Large intestine (tissue), 3 donors: ENCODE measurements at regions not wholly inside any gene's neighbourhood (a gene's known extent, or its start where the extent isn't known, plus 50 kb on each side); places are given as distances from the start of the nearest gene placed in this dataset.

ENCODE experiments used
- DNase-seq, 2 donors: peaks; one replicate each; pipeline versions ENCODE4 v3.0.0 to v3.0.0-alpha.2; 2013
- H3K27ac ChIP-seq: one replicate; pipeline ENCODE4 v1.5.1; 2013; ENCODE audit warnings: low read length
- H3K27me3 ChIP-seq: 2 replicates; pipeline ENCODE4 v1.6.1; 2013; ENCODE audit warnings: low read length; ENCODE audit not compliant: control insufficient read depth, insufficient read depth
- H3K36me3 ChIP-seq: 2 replicates; pipeline ENCODE4 v1.6.1; 2013; ENCODE audit warnings: low read length; ENCODE audit not compliant: control insufficient read depth, insufficient read depth
- H3K4me1 ChIP-seq: one replicate; pipeline ENCODE4 v1.6.1; 2013; ENCODE audit warnings: low read length; ENCODE audit not compliant: control insufficient read depth, insufficient read depth
- H3K4me3 ChIP-seq: one replicate; pipeline ENCODE4 v1.5.1; 2013; ENCODE audit warnings: low read length
- H3K9me3 ChIP-seq: one replicate; pipeline ENCODE4 v1.6.1; 2013; ENCODE audit warnings: mild to moderate bottlenecking, low read depth, low read length, moderate library complexity; ENCODE audit not compliant: control insufficient read depth
- WGBS: methylation state at CpG from one replicate; pipeline ENCODE4 v1.1.5; 2013; ENCODE audit warnings: low lambda C conversion rate; ENCODE audit not compliant: insufficient coverage; 5-methylcytosine and 5-hydroxymethylcytosine counted together

GRCh38 chr1:162966613-162967012 is 102.5 kb upstream of the RGS4 start:
- no peaks in the 10 kb centered on the region for H3K4me1 ChIP-seq
- DNase-seq: no peak
- 67% methylated on average over 1 of the region's 1 CpG for WGBS
- no peak overlapping the region for H3K27ac ChIP-seq
- no peaks in the 10 kb centered on the region for H3K36me3 ChIP-seq
- H3K4me3 ChIP-seq: no peak overlapping the region
- H3K27me3 ChIP-seq: no peaks in the 10 kb centered on the region
- no peaks in the 10 kb centered on the region for H3K9me3 ChIP-seq

- DNase-seq: no peak
- WGBS: 17% methylated on average over 1 of the region's 3 CpGs
- Histone ChIP-seq H3K9me3 (no peaks in the 10 kb centered on the region), H3K27me3 (no peaks in the 10 kb centered on the region), H3K4me1 (no peaks in the 10 kb centered on the region), H3K36me3 (no peaks in the 10 kb centered on the region), H3K27ac (no peak overlapping the region), H3K4me3 (no peak overlapping the region)
Measured at GRCh38 chr1:162964901-162965300, 103.9 kb upstream of the CCDC190 start.

- Histone ChIP-seq H3K4me3 (no peak overlapping the region), H3K4me1 (no peaks in the 10 kb centered on the region), H3K27ac (no peak overlapping the region), H3K27me3 (no peaks in the 10 kb centered on the region), H3K9me3 (no peaks in the 10 kb centered on the region), H3K36me3 (no peaks in the 10 kb centered on the region)
- WGBS: no CpG with 5 or more reads among the region's 2 CpGs
- DNase-seq: no peak
Measured at GRCh38 chr1:162956922-162957321, 95.9 kb upstream of the CCDC190 start.

GRCh38 chr1:162954824-162955223 is 93.8 kb upstream of the CCDC190 start:
- Histone ChIP-seq H3K9me3 (no peaks in the 10 kb centered on the region), H3K27ac (no peak overlapping the region), H3K36me3 (no peaks in the 10 kb centered on the region), H3K4me3 (no peak overlapping the region), H3K4me1 (no peaks in the 10 kb centered on the region), H3K27me3 (no peaks in the 10 kb centered on the region)
- DNase-seq: no peak
- no CpG with 5 or more reads among the region's 4 CpGs for WGBS

GRCh38 chr1:162952956-162953355 is 92.0 kb upstream of the CCDC190 start:
- Histone ChIP-seq H3K4me1 (no peaks in the 10 kb centered on the region), H3K9me3 (no peaks in the 10 kb centered on the region), H3K27me3 (no peaks in the 10 kb centered on the region), H3K36me3 (no peaks in the 10 kb centered on the region), H3K4me3 (no peak overlapping the region), H3K27ac (no peak overlapping the region)
- no peak for DNase-seq
- no CpG with 5 or more reads among the region's 4 CpGs for WGBS

- Histone ChIP-seq H3K27ac (no peak overlapping the region), H3K4me3 (no peak overlapping the region), H3K36me3 (no peaks in the 10 kb centered on the region), H3K9me3 (no peaks in the 10 kb centered on the region), H3K27me3 (no peaks in the 10 kb centered on the region), H3K4me1 (no peaks in the 10 kb centered on the region)
- 100% methylated on average over 2 of the region's 2 CpGs for WGBS
- DNase-seq: no peak
Measured at GRCh38 chr1:162951553-162952315, 90.8 kb upstream of the CCDC190 start.

- Histone ChIP-seq H3K9me3 (no peaks in the 10 kb centered on the region), H3K27me3 (no peaks in the 10 kb centered on the region), H3K27ac (no peak overlapping the region), H3K4me3 (no peak overlapping the region), H3K36me3 (no peaks in the 10 kb centered on the region), H3K4me1 (no peaks in the 10 kb centered on the region)
- no peak for DNase-seq
Measured at GRCh38 chr1:162950187-162950586, 89.2 kb upstream of the CCDC190 start.

GRCh38 chr1:162946701-162947100 is 85.7 kb upstream of the CCDC190 start:
- H3K27ac ChIP-seq: no peak overlapping the region
- no peak overlapping the region for H3K4me3 ChIP-seq
- WGBS: no CpG with 5 or more reads among the region's 4 CpGs

GRCh38 chr1:162944974-162945674 is 84.1 kb upstream of the CCDC190 start:
- no peak overlapping the region for H3K4me3 ChIP-seq
- H3K4me1 ChIP-seq: no peaks in the 10 kb centered on the region
- H3K36me3 ChIP-seq: no peaks in the 10 kb centered on the region
- no peaks in the 10 kb centered on the region for H3K9me3 ChIP-seq
- H3K27me3 ChIP-seq: peaks cover 6% of the 10 kb centered on the region
- no CpG with 5 or more reads among the region's 5 CpGs for WGBS
- no peak for DNase-seq
- no peak overlapping the region for H3K27ac ChIP-seq

More at GRCh38 chr1:162946701-162947100, 85.7 kb upstream of the CCDC190 start:
- Histone ChIP-seq H3K4me1 (no peaks in the 10 kb centered on the region), H3K36me3 (no peaks in the 10 kb centered on the region), H3K9me3 (no peaks in the 10 kb centered on the region), H3K27me3 (peaks cover 4% of the 10 kb centered on the region)
- DNase-seq: no peak

GRCh38 chr1:162943622-162944021 is 82.6 kb upstream of the CCDC190 start:
- H3K4me1 ChIP-seq: no peaks in the 10 kb centered on the region
- no peak overlapping the region for H3K4me3 ChIP-seq
- H3K27ac ChIP-seq: no peak overlapping the region
- peaks cover 6% of the 10 kb centered on the region for H3K27me3 ChIP-seq
- H3K9me3 ChIP-seq: no peaks in the 10 kb centered on the region
- no peaks in the 10 kb centered on the region for H3K36me3 ChIP-seq
- DNase-seq: no peak
